ENCODE measurements at regions not wholly inside any gene's neighbourhood (a gene's known extent, or its start where the extent isn't known, plus 50 kb on each side); places are given as distances from the start of the nearest gene placed in this dataset.
A peak's percentile ranks its signal among the peaks of the same experiment; 100 is the strongest.
"Not testable (repeated sequence)": the region's sequence is repeated elsewhere in the genome, so short reads cannot be mapped to it uniquely, and the experiment has no call there.

DNA sequence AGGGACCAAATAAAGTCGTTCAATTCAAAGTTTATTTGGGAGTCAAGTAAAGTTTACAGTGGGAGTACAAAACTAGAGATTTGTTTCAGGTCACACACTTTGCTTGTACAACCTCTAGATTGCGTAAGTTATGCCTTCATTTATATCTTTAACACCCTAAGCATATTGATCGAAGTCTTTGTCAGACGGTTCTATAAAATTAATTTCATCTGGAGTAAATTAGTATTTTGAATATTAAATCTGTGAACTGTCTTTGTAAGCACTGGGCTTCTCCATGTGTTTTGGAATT, 119.7 kb downstream of the ACAA2 start:
- no peak for DNase-seq

DNA sequence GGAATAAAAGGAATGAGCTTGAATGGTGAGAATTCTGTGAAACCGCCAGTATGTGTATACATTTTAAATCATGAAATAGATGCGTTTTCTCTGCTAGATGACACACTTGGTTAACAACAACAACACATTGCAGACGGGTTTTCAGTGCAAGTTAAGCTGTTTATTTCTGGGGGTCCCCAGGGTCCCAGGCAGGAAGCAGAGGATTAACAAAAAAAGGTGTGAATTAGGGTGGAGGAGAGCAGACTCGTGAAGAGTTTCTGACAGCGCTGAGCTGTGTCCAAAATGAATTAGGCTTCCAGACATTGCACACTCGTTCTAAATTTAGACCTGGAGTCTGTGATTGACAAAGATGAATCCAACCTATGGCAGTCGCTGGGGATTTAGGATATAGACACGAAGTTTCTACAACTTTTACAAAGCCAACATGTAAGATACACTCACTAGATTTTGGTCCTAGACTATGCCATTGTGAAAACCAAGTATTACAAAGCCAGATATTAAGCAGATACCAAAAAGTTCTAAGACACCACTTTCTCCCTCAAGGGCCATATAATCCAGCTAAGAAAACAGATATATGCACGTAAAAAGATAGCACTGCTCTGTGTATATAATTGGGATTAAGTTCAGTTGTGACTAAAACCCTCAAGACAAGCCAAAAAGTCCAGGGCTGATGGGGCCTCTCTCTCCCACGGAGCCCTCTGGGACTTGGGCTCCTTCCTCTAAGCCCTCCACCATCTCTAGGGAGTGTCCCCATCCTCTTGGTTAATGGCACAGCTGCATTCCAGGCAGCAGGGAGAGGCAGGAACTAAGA, 120.2 kb downstream of the ACAA2 start:
- DNase-seq, result no peak

DNA sequence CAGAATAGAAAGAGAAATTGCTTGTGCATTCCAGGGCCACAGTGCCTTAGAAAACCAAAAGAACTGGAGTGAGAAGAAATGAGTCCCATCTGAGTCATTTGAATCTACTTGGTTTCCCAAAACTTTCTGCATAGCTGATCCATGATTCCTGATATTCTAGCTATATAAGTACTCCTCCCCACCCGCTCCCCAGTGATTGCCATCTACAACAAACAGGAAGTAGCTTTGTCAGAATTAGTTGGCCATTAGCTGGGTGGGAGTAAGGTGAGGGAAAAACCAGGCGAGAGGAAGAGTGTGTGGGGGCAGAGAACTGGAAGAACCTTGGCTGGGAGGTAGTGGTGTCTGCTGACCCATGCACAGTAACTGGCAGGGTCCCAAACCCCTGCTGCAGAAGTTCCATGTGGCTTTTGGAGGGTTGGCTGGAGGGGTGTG, 122.1 kb downstream of the ACAA2 start:
- peak; percentile 40 for DNase-seq

DNA sequence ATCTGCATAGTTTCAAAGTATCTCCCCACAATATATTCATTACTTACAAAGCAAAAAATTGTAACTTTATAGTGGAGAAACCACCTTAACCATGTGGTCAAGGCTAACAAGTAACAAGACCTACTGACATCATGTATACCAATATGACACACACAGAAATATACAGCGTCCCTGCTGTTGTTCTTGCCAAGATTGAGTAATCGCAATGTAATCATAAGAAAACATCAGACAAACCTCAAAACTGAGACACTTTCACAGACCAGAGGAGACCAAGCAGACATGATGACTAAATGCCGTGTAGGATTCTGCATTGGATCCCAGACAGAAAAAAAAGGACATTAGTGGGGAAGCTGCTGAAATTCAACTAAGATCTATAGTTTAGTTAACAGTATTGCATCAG, 123.0 kb downstream of the ACAA2 start:
- DNase-seq, result no peak

DNA sequence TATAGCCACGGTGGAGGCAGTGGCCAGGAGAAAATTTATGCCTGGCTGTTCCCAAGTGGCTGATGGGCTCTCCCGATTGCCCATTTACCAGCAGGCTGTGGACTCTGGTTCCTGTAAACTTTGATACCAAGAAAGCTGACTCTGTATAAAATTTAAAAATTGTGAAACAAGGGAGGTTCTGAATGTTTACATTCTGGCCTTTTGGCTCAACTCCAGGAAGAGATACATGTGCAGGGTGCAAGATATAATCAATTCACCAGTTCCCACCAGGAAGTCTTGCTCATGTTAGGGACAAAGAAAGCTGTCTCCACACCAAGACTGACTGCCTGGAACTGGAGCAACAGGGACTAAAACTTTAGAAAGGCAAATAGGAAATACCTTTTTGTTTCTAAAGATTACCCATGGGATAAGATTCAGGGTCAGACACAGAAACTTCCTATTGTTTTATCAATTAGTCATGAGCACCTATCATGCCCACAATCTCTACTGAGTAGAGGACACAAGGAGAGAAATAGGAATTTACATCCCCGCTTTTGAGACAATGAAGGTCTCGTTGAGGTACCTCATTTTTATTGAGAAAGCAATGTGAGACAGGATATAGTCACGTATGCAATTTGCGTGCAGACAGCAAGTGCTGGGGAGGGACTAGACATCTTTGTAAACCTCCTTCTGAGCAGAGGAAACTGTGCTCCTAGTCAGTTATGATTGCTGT, 123.5 kb downstream of the LIPG start:
- DNase-seq, result no peak

DNA sequence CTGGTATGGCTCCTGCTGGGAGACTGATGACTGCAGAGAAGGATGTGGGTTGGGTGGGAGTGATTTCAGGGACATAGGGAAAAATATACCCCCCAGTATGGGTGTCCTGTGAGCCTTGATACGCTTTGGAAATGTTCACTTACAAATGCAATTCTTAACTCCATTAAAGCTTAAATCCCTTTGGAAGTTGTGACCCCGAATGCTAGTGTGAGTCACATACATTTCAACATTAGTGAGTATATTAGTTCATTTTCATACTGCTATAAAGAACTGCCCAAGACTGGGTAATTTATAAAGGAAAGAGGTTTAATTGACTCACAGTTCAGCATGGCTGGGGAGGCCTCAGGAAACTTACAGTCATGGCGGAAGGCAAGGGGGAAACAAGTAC, 120.9 kb downstream of the LIPG start:
- not testable (repeated sequence) for DNase-seq

DNA sequence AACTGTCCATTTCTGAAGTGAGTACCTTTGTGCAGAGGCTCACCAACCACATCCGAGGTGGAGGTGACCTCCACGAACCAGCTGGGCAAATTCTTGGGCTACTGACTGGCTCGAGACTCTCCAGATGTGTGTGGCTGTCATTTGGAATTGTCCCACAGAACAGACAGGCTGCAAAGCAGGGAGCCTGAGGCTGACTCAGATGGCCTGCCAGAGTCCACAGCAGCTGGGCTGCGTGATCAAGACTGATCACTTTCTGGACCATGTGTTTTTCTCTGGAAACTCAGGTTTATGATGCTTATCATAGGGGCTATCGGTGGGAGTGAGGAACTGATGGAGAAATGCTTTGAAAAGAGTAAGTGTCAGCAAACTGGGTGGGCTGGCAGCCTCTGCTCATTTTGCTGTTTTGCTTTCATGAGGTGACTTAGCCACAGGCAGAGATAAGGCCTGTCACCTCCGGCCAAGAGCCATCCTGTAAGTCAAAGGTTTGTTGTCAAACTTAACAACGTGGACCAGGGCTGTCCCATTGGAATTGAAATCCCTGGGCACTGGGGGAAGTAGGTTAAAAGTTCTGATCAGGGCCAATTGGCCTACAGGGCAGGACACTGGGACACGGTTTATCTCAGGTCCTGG, 120.4 kb downstream of the LIPG start:
- DNase-seq, result no peak

DNA sequence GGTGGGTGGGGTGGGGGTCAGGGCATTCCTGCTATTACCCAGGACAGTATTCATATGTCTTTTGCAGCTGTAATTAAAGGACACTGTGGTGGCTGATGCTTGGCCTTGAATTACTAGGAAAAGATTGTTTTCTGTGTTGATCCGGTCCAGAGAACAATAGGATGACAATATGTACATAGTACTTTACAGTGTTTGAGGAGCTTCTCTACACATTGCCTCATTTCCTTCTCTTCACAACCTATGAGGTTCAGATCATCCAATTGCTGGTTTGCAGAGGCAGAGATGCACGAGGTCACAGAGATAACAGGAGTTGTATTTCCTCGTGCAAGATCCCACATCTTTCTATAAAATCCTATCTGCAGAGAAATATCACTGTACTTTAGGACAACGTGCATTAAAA, 119.5 kb downstream of the LIPG start:
- DNase-seq, result no peak

DNA sequence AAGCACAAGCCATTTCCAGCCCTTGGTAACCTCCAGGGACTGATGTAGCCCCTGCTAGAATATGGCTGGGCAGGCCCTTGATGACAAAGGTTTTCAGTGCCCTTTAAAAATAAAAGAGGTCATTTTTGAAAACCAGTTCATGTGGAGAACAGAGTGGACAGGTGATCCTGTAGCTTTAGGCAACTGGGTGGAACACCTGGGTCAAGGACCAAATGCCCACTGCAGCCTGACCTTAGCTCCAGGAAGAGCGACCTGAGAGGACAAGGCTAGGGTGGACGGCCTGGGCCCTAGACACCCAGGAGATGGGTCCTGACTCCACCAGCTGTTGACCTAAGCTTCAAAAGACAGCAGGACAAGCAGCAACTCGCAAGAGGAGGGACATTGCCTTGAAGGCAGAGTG, 116.6 kb downstream of the LIPG start:
- no peak for DNase-seq

DNA sequence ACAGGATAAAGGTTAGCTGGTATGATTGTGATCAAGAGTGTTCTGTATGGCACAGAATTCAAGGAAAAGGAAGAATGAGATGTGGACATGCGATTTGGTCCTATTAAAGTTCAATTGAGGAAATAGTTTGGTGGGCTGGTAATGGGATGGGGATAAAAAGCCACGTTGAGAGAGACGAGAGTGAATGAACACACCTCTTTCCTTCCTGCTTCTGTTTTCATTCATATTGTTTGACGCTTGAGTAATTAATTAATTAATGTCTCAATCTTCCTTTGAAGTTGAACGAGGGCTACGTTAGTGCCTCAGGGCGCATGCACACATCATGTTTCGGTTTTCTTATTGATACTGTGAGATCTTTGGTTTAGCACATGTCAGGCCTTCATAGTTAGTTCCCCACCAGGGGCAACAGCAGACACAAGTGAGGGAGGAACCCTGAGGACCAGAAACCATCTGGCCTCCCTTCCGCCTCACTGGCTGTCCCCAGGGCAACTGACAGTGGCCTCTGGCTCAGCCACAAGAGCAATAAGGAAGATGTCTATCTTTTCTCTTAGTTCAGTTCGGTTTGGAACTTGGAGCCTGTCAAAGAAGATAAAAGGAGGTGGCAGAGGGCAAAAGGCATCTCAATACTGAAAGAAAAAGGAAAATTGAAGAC, 116.0 kb downstream of the LIPG start:
- DNase-seq, result no peak

DNA sequence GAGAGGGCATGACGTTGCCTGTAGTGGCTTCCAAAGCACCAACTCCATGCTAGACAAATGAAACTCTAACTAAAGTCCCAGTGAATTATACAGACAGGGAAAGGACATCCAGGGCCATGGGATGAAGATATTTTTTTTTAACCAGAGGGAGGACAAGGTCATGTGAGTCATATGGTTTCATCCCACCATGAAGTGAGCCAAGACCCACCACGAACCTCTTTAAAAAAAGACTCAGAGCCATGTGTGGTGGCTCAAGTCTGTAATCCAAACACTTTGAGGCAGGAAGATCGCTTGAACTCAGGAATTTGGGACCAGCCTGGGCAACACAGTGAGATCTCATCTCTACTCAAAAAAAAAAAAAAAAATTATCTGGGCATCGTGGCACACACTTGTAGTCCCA, 115.2 kb downstream of the LIPG start:
- DNase-seq, result no peak

DNA sequence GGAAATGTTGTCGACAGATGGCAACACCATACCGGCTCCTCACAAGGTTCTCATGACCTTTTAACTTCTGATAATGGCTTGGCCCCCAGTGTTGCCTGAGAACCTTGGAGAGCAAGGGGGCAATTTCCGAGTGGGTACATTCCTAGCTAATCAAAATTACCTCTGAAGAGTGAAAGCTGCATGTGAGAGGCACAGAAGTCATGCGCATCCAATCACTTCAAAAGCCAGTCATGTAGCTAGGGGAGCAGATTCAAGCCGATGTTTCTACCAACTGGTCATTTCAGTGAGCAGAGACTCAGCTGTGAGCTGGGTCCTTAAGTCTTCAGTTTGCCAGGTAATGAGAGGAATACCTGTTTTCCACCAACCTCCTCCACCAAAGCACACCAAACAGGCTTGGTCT, 111.4 kb downstream of the LIPG start:
- DNase-seq, result no peak

DNA sequence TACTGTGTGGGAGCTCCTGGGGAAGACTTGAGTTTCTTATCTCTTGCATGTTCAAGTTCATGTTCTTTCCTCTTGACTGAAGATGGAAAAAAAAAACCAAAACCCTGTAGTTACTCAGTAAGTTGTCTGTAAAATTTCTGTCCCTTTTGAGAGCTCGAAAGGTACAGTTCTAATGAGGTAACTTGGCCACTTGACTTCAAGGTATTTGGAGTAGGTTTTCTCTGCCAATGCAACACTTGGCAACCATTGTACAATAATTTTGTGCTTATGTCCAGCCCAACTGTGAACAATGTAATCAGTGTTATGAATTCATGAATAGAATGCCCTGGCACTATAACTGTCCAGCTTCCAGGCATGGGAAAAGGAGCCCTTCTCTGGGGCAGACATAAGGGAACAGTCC, 111.0 kb downstream of the LIPG start:
- DNase-seq, result no peak

DNA sequence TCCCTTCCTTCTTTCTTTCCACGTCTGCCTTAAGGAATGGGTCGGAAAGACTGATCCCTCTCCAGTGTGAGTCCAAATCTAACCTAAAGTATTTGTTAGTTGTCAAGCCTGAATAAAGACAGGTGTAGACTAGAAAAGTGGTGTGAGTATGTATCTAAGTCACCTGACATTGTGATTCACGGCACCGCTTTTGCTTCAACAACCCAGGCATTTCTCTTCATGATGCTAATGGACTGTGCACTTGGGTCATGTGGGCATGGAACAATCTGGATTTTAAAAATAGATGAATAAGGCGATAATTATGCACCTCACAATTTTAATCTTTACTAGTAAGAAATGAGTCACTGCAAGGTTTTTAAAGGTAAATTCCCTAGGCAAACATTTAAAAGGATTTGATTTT, 107.5 kb downstream of the LIPG start:
- no peak for DNase-seq

DNA sequence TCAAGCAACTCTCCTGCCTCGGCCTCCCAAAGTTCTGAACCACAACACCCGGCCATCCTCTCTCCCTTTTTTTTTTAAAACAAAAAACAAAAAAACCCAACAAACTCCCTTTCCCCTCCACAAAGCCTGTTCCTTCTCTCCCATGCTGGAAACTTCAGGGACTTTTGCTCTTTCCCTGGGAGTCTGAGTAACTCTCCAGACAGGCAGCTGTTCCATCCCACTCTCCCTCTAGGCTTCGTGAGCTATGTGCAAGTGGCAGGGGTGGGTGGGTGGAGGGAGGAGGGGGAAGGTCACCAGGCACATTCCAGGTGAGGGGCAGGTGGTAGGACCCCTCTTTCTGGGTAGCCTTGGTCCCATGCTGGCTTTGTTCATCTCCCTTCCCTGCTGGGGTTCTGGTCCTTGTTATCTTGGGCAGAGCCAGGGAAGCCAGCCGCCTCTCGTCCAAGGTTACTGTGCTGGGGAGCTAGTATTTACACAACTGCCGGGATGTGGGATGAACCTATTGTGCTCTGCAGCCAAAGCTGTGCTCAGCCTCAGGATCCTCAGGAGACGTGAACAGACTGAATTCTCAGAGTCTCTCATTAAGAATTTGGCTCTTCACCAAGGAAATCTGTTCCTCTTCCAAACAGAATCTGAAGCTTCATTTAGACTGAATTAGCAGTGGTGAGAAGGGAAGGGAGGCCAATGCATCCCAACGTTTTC, 106.9 kb downstream of the LIPG start:
- DNase-seq, result peak; percentile 66

DNA sequence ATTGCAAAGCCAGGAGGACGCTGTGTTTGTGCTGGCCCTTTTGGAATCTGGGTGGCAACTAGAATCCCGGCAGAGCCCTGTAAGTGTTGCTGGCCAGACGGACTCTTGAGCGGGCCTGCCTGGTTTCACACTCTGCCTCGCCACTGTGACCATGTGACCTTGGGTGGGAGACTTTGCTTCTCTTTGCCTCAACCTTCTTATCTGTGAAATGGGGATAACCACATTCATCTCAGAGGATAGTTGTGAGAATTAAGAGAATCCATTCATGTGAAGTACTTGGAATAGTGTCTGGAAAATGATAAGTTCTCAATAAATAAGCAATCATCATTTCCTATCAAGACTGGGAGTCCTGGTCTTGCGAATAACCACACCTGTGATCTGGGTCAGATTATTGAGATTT, 105.6 kb downstream of the LIPG start:
- no peak for DNase-seq

DNA sequence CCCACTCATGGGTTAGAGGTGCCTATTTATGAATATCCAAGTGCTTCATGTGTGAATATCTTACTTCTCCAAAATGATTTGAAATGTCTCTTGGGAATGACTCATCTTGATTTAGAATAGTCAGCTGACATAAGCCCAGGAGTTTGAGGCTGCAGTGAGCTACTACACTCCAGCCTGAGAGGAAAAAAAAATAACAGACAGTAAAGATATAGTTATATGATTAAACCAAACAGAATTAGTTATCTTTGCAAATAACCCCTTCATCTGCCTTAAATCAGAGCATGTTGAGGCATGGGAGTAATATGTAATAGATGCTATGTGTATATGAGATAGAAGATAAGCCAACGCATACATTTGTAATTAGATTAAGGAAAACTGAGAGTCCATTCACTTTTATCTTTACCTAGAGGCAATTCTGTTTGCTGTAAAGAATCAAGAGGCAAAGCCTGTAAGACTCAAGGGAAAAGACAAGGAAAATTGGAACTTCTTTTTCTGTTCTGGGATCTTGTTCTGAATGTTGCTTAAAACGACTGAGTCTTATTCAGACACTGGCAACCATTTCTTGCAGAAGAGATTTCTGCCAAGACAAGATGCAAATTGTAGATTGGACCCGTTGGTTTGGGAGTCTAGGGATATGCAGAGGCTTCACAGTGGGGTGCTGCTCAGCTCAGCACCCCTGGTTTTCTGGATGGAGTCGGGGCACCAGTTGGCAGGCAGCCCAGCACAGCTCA, 104.4 kb downstream of the LIPG start:
- no peak for DNase-seq

DNA sequence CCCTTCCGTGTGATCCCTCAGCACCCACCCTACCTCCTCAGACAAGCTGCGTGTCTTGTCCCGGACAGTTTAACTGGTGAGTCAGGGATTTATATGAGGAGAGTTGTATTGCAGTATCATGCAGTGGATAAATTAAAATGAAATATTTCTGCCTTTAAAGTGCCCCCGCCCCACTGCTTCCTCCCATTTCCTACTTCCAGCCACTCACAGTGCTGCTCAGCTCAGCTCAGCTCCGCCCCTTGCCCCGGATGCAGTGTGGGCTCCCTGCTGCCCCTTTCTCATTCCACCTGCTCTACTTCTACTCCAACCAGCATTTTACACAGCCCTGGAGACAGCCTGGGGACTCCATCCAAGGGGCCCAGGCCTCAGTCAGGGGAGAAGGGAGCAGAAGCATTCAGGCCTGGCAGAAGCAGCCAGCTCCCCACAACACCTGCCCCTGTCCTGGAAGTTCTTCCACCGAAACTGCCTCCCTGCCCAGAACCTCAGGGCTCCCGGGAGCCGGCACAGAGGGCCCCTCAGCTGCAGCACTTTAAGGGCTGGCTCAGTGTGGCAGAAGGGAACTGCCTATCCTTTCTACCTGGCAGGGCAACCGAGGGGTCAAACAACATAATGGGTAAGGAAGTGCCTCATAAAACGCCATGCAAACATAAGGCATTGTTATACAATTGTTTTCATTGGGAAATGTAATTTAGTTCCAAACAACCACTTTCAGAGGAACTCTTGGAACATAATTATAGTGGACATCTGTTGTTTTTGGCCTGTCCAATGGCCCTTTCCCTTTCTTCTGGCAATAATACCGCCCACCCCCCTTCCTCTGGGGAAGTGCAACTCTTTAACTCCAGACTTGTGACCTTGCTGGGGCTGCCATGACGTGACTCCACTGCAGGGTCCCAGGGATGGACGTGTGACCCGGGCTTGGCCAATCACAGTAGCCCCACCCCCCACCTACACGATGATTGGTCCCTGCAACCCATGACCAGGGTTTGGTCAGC, 102.3 kb downstream of the LIPG start:
- DNase-seq, result peak; percentile 90

DNA sequence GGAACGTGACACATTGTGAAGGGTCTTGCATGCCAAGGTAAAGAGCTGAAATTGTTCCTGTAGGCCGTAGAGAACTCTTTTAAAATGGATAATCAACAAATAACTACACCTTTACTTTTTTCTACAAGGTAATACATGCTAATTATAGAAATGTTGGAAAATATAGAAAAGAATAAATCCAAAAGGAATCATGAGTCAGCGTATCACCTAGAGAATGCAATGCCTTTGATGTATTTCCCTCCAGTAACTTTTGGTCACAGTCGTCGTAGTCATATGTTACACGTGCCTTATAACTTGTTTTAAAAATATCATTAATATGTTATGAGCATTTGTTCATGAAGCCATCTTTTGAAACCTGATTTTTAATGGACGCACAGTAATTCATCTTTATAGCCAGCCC, 100.6 kb downstream of the LIPG start:
- no peak for DNase-seq

DNA sequence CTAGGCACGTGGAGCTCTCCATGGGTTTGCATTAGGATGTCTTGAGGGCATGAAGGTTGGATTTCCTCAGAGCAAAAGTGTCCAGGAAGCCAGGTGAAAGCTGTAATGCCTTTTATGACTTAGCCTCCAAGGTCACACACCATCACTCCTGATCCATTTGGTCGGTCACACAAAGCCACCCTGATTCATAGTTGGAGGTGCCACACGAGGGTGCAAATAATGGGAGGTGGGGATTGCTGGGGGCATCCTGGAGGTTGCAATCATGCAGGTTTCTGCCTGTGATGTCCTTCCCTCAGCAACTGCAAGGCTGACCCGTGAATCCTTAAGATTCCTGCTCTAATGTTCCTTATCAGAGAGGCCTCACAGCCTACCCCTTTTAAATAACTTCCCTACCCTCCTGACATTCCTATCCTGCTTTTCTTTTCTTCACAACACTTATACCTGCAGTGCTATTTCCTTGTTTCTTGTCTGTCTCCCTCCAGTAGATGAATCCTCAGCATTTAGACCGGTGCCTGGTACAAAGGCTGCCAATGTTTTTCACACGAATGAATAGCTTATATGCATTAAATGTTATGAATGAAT, 97.1 kb downstream of the LIPG start:
- DNase-seq, result no peak
